Trophoblast cell (in vitro differentiated cells and primary cell): ENCODE measurements at regions not wholly inside any gene's neighbourhood (a gene's known extent, or its start where the extent isn't known, plus 50 kb on each side); places are given as distances from the start of the nearest gene placed in this dataset.
A peak's percentile ranks its signal among the peaks of the same experiment; 100 is the strongest.

Experiments used
- DNase-seq, 2 donors: peaks; one replicate each; pipeline ENCODE4 v3.0.0-alpha.2; 2016
- H2AFZ ChIP-seq: 2 replicates; pipeline ENCODE4 v1.6.1; 2013; ENCODE audit warnings: low read length, moderate library complexity, mild to moderate bottlenecking; ENCODE audit not compliant: insufficient read depth, poor library complexity
- H2AK5ac ChIP-seq: 2 replicates; pipeline ENCODE4 v1.6.1; 2013; ENCODE audit warnings: mild to moderate bottlenecking, low read length
- H2BK120ac ChIP-seq: 2 replicates; pipeline ENCODE4 v1.6.1; 2013; ENCODE audit warnings: low read length, mild to moderate bottlenecking, moderate library complexity; ENCODE audit not compliant: insufficient read depth, poor library complexity
- H2BK12ac ChIP-seq: 2 replicates; pipeline ENCODE4 v1.6.1; 2013; ENCODE audit warnings: mild to moderate bottlenecking, low read length, moderate library complexity
- H2BK5ac ChIP-seq: 2 replicates; pipeline ENCODE4 v1.6.1; 2013; ENCODE audit warnings: low read length, low read depth, moderate library complexity, mild to moderate bottlenecking; ENCODE audit not compliant: poor library complexity
- H3K14ac ChIP-seq: 2 replicates; pipeline ENCODE4 v1.6.1; 2013; ENCODE audit warnings: mild to moderate bottlenecking, low read length
- H3K18ac ChIP-seq: 2 replicates; pipeline ENCODE4 v1.6.1; 2013; ENCODE audit warnings: mild to moderate bottlenecking, low read length
- H3K23ac ChIP-seq: 2 replicates; pipeline ENCODE4 v1.6.1; 2013; ENCODE audit warnings: low read length
- H3K27ac ChIP-seq: 2 replicates; pipeline ENCODE4 v1.5.1; 2013; ENCODE audit warnings: low read depth, mild to moderate bottlenecking, inconsistent platforms, low read length, moderate library complexity
- H3K27me3 ChIP-seq: 2 replicates; pipeline ENCODE4 v1.6.1; 2013; ENCODE audit warnings: inconsistent platforms, mild to moderate bottlenecking, low read length, moderate library complexity; ENCODE audit not compliant: insufficient read depth
- H3K36me3 ChIP-seq, 2 experiments: 1 replicate in 1 of 2; 2 replicates in 1 of 2; pipeline ENCODE4 v1.6.1; 2013; ENCODE audit warnings: low read length in 2 of 2, mild to moderate bottlenecking in 2 of 2, moderate library complexity in 1 of 2; ENCODE audit not compliant: insufficient read depth in 2 of 2, control insufficient read depth in 1 of 2
- H3K4ac ChIP-seq: 2 replicates; pipeline ENCODE4 v1.6.1; 2013; ENCODE audit warnings: low read depth, mild to moderate bottlenecking, low read length, moderate library complexity
- H3K4me1 ChIP-seq, 2 experiments: 1 replicate in 1 of 2; 2 replicates in 1 of 2; pipeline ENCODE4 v1.6.1; 2013; ENCODE audit warnings: low read length in 2 of 2, mild to moderate bottlenecking in 2 of 2, moderate library complexity in 1 of 2; ENCODE audit not compliant: insufficient read depth in 2 of 2, control insufficient read depth in 1 of 2
- H3K4me2 ChIP-seq: 2 replicates; pipeline ENCODE4 v1.6.1; 2013; ENCODE audit warnings: inconsistent platforms, mild to moderate bottlenecking, low read length, moderate library complexity
- H3K4me3 ChIP-seq: 2 replicates; pipeline ENCODE4 v1.5.1; 2013; ENCODE audit warnings: mild to moderate bottlenecking, low read depth, low read length, inconsistent platforms
- H3K79me1 ChIP-seq: one replicate; pipeline ENCODE4 v1.6.1; 2013; ENCODE audit warnings: low read length
- H3K79me2 ChIP-seq: 2 replicates; pipeline ENCODE4 v1.6.1; 2013; ENCODE audit warnings: low read length, mild to moderate bottlenecking; ENCODE audit not compliant: control insufficient read depth, insufficient read depth, poor library complexity
- H3K9ac ChIP-seq: 2 replicates; pipeline ENCODE4 v1.6.1; 2013; ENCODE audit warnings: mild to moderate bottlenecking, low read length
- H3K9me3 ChIP-seq: 2 replicates; pipeline ENCODE4 v1.6.1; 2013; ENCODE audit warnings: low read depth, mild to moderate bottlenecking, control low read depth, inconsistent platforms, low read length; ENCODE audit not compliant: insufficient read depth
- H4K12ac ChIP-seq: 2 replicates; pipeline ENCODE4 v1.6.1; 2013; ENCODE audit warnings: low read depth, mild to moderate bottlenecking, low read length, moderate library complexity
- H4K8ac ChIP-seq: 2 replicates; pipeline ENCODE4 v1.6.1; 2013; ENCODE audit warnings: low read depth, mild to moderate bottlenecking, low read length, moderate library complexity
- H4K91ac ChIP-seq: one replicate; pipeline ENCODE4 v1.6.1; 2013; ENCODE audit warnings: low read depth, mild to moderate bottlenecking, low read length, moderate library complexity
- WGBS: extraction: QIAGEN DNeasy Blood & Tissue Kit; methylation state at CpG from one replicate; pipeline ENCODE4 v1.1.7; 2013; ENCODE audit warnings: missing lambda C conversion rate; ENCODE audit not compliant: insufficient read length, insufficient coverage; ENCODE audit errors: extremely low coverage; 5-methylcytosine and 5-hydroxymethylcytosine counted together

DNA sequence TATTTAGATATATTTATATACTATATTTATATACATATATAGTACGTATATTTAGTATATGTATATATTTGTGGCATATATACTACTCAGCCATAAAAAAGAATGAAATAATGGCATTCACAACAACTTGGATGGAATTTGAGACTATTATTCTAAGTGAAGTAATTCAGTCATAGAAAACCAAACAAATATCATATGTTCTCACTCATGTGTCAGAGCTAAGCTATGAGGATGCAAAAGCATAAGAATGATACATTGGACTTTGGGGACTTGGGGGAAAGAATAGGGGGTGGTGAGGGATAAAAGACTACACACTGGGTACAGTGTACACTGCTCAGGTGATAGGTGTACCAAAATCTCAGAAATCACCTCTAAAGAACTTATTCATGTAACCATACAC, 1015.7 kb downstream of the EFNB2 start:
- WGBS: no CpG with 5 or more reads among the region's 1 CpG
- no peak overlapping the region for H3K18ac ChIP-seq
- H4K8ac ChIP-seq: no peak overlapping the region
- H3K79me2 ChIP-seq: no peaks in the 10 kb centered on the region
- H3K4me3 ChIP-seq: no peak overlapping the region
- no peak overlapping the region for H4K12ac ChIP-seq
- no peak overlapping the region for H3K4me2 ChIP-seq
- H3K36me3 ChIP-seq: no peaks in the 10 kb centered on the region
- no peak overlapping the region for H2BK120ac ChIP-seq
- no peaks in the 10 kb centered on the region for H3K4me1 ChIP-seq
- H3K9me3 ChIP-seq: no peaks in the 10 kb centered on the region
- no peak overlapping the region for H2BK5ac ChIP-seq
- no peak overlapping the region for H3K14ac ChIP-seq
- H3K79me1 ChIP-seq: peaks cover 2% of the 10 kb centered on the region
- no peak overlapping the region for H2BK12ac ChIP-seq
- H2AK5ac ChIP-seq: no peak overlapping the region
- no peak overlapping the region for H4K91ac ChIP-seq
- no peak overlapping the region for H3K27ac ChIP-seq
- no peak for DNase-seq
- no peaks in the 10 kb centered on the region for H3K27me3 ChIP-seq
- H2AFZ ChIP-seq: no peak overlapping the region
- H3K9ac ChIP-seq: no peak overlapping the region
- no peak overlapping the region for H3K23ac ChIP-seq
- no peak overlapping the region for H3K4ac ChIP-seq

DNA sequence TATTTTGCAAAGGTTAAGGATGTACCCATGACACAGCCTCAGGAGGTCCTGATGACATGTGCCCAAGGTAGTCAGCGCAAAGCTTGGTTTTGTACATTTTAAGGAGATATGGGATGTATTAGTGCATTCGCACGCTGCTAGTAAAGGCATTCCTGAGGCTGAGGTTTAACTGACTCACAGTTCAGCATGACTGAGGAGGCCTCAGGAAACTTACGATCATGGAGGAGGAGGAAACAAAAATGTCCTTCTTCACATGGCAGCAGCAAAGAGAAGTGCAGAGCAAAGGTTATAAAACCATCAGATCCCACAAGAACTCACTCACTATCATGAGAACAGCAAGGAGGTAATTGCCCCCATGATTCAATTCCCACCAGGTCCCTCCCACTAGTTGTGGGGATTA, 1017.4 kb downstream of the EFNB2 start:
- Histone ChIP-seq H3K23ac (no peak overlapping the region), H3K4ac (no peak overlapping the region), H2AFZ (no peak overlapping the region), H3K18ac (no peak overlapping the region), H3K14ac (no peak overlapping the region), H3K9ac (no peak overlapping the region), H3K36me3 (no peaks in the 10 kb centered on the region), H4K8ac (peak overlapping the region; percentile 11), H3K9me3 (no peaks in the 10 kb centered on the region), H3K4me3 (no peak overlapping the region), H3K27me3 (no peaks in the 10 kb centered on the region), H2BK5ac (no peak overlapping the region), H3K27ac (no peak overlapping the region), H2AK5ac (no peak overlapping the region), H3K4me1 (no peaks in the 10 kb centered on the region), H3K79me2 (no peaks in the 10 kb centered on the region), H2BK120ac (no peak overlapping the region), H3K4me2 (no peak overlapping the region), H2BK12ac (no peak overlapping the region), H3K79me1 (peaks cover 2% of the 10 kb centered on the region), H4K12ac (no peak overlapping the region), H4K91ac (peak overlapping the region; percentile 43)
- WGBS: no CpG with 5 or more reads among the region's 4 CpGs
- peak; percentile 33 to 39 for DNase-seq

DNA sequence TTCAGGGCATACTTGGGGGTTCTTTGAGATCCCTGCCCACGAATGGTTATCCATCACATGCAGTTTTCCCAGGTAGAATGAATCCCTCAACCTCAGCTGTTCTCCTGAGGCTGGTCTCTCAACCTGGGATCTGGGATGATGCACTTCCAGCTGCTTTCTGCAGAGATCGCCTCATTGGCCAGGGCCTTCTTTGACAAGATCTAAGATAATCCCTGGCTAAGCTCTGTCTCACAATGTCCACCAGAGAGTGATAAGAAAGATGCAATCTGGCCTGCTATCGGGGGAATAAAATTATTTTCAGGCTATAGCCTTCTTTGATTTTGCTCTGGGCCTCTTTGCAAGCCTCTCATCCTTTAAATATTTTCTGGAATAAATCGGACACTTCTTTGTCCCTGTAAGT, 1021.1 kb downstream of the EFNB2 start:
- H3K4me1 ChIP-seq: no peaks in the 10 kb centered on the region
- no CpG with 5 or more reads among the region's 4 CpGs for WGBS
- H3K36me3 ChIP-seq: no peaks in the 10 kb centered on the region
- H3K23ac ChIP-seq: no peak overlapping the region
- H4K8ac ChIP-seq: no peak overlapping the region
- H2BK5ac ChIP-seq: no peak overlapping the region
- H3K18ac ChIP-seq: no peak overlapping the region
- no peaks in the 10 kb centered on the region for H3K9me3 ChIP-seq
- H3K79me2 ChIP-seq: no peaks in the 10 kb centered on the region
- no peak overlapping the region for H2BK120ac ChIP-seq
- H4K91ac ChIP-seq: no peak overlapping the region
- H3K27me3 ChIP-seq: no peaks in the 10 kb centered on the region
- no peak overlapping the region for H2AFZ ChIP-seq
- H3K79me1 ChIP-seq: peaks cover 2% of the 10 kb centered on the region
- no peak overlapping the region for H3K27ac ChIP-seq
- no peak overlapping the region for H3K4ac ChIP-seq
- no peak overlapping the region for H3K4me3 ChIP-seq
- H2BK12ac ChIP-seq: peak overlapping the region; percentile 9
- H3K9ac ChIP-seq: no peak overlapping the region
- no peak for DNase-seq
- H3K14ac ChIP-seq: no peak overlapping the region
- H3K4me2 ChIP-seq: no peak overlapping the region
- no peak overlapping the region for H4K12ac ChIP-seq
- H2AK5ac ChIP-seq: no peak overlapping the region

DNA sequence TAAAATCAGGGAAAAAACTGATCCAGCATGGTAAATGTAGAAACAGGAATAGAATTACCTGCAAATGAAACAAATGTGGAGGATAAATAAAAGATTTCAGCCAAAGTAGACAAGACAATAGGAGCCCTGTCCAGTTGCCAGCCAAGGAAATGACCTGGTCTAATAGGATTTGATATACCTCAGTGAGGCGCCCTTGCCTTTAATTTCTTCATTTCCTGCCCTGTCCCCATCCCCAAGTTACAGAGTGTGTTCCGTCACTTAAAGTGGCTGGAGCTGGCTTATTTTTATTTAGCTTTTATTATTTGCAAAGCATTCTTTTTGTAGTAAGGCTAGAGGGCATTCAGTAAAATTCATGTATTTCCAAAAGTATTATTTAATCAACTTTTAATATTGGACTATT, 1022.0 kb downstream of the EFNB2 start:
- DNase-seq: no peak
- Histone ChIP-seq H3K36me3 (no peaks in the 10 kb centered on the region), H3K4me3 (no peak overlapping the region), H3K23ac (no peak overlapping the region), H3K79me2 (no peaks in the 10 kb centered on the region), H3K27me3 (no peaks in the 10 kb centered on the region), H3K79me1 (peaks cover 2% of the 10 kb centered on the region), H2AFZ (no peak overlapping the region), H4K12ac (no peak overlapping the region), H2AK5ac (no peak overlapping the region), H3K9ac (no peak overlapping the region), H3K27ac (no peak overlapping the region), H3K4me2 (no peak overlapping the region), H3K4ac (no peak overlapping the region), H2BK5ac (no peak overlapping the region), H2BK12ac (no peak overlapping the region), H4K91ac (no peak overlapping the region), H3K18ac (no peak overlapping the region), H2BK120ac (no peak overlapping the region), H3K9me3 (no peaks in the 10 kb centered on the region), H3K14ac (no peak overlapping the region), H3K4me1 (no peaks in the 10 kb centered on the region), H4K8ac (no peak overlapping the region)
- WGBS: no CpG with 5 or more reads among the region's 2 CpGs
